Loucy (cell line): ENCODE measurements at regions not wholly inside any gene's neighbourhood (a gene's known extent, or its start where the extent isn't known, plus 50 kb on each side); places are given as distances from the start of the nearest gene placed in this dataset.

ENCODE experiments used
- H2AFZ ChIP-seq: fragments of 200-600 bp; sonication (generic); 2 replicates; pipeline ENCODE4 v1.6.0; 2016; ENCODE audit warnings: antibody characterized with exemption, mild to moderate bottlenecking, low read length, moderate library complexity
- H3F3A ChIP-seq: fragments of 200-600 bp; 2 replicates; pipeline ENCODE4 v1.6.0; 2016; ENCODE audit warnings: antibody characterized with exemption, low read depth, mild to moderate bottlenecking
- H3K27me3 ChIP-seq: fragments of 200-600 bp; sonication (generic); 2 replicates; pipeline ENCODE4 v1.6.1; 2014; ENCODE audit warnings: low read length, mild to moderate bottlenecking; ENCODE audit not compliant: insufficient read depth, poor library complexity, severe bottlenecking
- H3K36me3 ChIP-seq: fragments of 200-600 bp; sonication (generic); 2 replicates; pipeline ENCODE4 v1.6.1; 2016; ENCODE audit warnings: low read length; ENCODE audit not compliant: insufficient read depth
- H3K4me1 ChIP-seq: fragments of 200-600 bp; sonication (generic); 2 replicates; pipeline ENCODE4 v1.5.1; 2014; ENCODE audit warnings: low read length, mild to moderate bottlenecking; ENCODE audit not compliant: insufficient read depth, poor library complexity, severe bottlenecking
- H3K4me2 ChIP-seq: fragments of 200-600 bp; sonication (generic); 2 replicates; pipeline ENCODE4 v1.6.0; 2014; ENCODE audit warnings: antibody characterized with exemption, low read length, low read depth, mild to moderate bottlenecking; ENCODE audit not compliant: poor library complexity, severe bottlenecking
- H3K4me3 ChIP-seq: fragments of 200-600 bp; sonication (generic); 2 replicates; pipeline ENCODE4 v1.5.1; 2014; ENCODE audit warnings: low read length, mild to moderate bottlenecking, mixed read lengths; ENCODE audit not compliant: poor library complexity, severe bottlenecking
- H3K79me2 ChIP-seq: fragments of 200-600 bp; sonication (generic); 2 replicates; pipeline ENCODE4 v1.6.1; 2014; ENCODE audit warnings: low read length; ENCODE audit not compliant: insufficient read depth
- H3K9ac ChIP-seq: fragments of 200-600 bp; sonication (generic); 2 replicates; pipeline ENCODE4 v1.6.0; 2014; ENCODE audit warnings: mild to moderate bottlenecking, low read depth, low read length, moderate library complexity; ENCODE audit not compliant: poor library complexity, severe bottlenecking
- H3K9me2 ChIP-seq: fragments of 200-600 bp; sonication (generic); replicated peaks from 2 replicates; pipeline ENCODE4 v1.6.1; 2016; ENCODE audit warnings: low read depth, low read length, mixed read lengths
- H3K9me3 ChIP-seq: fragments of 200-600 bp; sonication (generic); 2 replicates; pipeline ENCODE4 v1.6.1; 2014; ENCODE audit warnings: mild to moderate bottlenecking, antibody characterized with exemption, low read length, low read depth; ENCODE audit not compliant: insufficient read depth
- H4K20me1 ChIP-seq: fragments of 200-600 bp; sonication (generic); 2 replicates; pipeline ENCODE4 v1.6.0; 2014; ENCODE audit warnings: antibody characterized with exemption, low read length, mild to moderate bottlenecking; ENCODE audit not compliant: insufficient read depth, poor library complexity, severe bottlenecking
- CTCF ChIP-seq: fragments of 200-600 bp; sonication (generic); conservative IDR thresholded peaks from 2 replicates; pipeline ENCODE4 v1.5.1; 2014; ENCODE audit warnings: mild to moderate bottlenecking, antibody characterized with exemption, low read length
- EZH2phosphoT487 ChIP-seq: fragments of 200-600 bp; IDR thresholded peaks from 2 replicates; pipeline ENCODE4 v1.6.1; 2018; ENCODE audit warnings: antibody characterized with exemption, mild to moderate bottlenecking, moderate library complexity, borderline replicate concordance

DNA sequence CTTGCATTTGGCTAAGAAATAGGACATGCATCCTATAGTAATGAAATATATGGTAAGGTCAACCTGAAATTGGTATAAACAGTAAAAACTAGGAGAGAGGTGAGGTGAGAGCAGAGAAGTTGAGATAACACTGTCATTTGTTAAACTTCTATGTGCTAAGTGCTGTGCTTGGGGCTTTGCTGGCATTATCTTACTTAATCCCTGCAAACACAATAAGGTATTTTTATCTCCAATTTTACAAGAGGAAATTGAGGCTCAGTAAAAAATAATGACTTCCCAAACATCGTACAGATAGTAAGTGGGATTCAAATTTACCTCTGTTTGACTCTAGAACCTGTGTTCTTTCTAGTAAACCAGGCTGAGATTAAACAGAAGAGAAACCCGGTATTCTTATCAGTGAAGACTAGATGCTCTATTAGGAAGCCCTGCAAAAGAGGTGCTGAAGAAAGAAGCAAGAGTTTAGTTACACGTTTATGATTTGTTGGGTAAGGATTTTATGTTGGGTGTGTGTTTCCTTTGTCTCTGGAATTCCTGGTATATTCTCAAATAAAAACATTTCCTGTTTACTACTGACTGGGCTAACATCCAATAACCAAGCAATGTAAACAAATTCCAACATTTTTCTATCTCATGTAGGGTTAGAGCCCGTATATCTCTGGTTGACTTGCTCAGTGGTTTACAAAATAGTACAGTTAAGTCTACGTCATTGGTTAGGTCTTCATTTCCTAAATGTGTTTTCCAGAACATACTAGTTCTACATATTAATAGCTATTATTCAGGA is 137.3 kb upstream of the FNDC3A start:
- peaks cover 7% of the 10 kb centered on the region for H3K27me3 ChIP-seq
- H3F3A ChIP-seq, result no peaks in the 10 kb centered on the region
- no peaks in the 10 kb centered on the region for H3K9me3 ChIP-seq
- no peak for TF ChIP-seq EZH2phosphoT487
- no peak for TF ChIP-seq CTCF
- no peak overlapping the region for H3K9ac ChIP-seq
- no peaks in the 10 kb centered on the region for H4K20me1 ChIP-seq
- H2AFZ ChIP-seq, result no peak overlapping the region
- no peaks in the 10 kb centered on the region for H3K4me1 ChIP-seq
- H3K79me2 ChIP-seq, result no peaks in the 10 kb centered on the region
- H3K9me2 ChIP-seq, result no peaks in the 10 kb centered on the region
- H3K36me3 ChIP-seq, result no peaks in the 10 kb centered on the region
- H3K4me2 ChIP-seq, result no peak overlapping the region
- no peak overlapping the region for H3K4me3 ChIP-seq

DNA sequence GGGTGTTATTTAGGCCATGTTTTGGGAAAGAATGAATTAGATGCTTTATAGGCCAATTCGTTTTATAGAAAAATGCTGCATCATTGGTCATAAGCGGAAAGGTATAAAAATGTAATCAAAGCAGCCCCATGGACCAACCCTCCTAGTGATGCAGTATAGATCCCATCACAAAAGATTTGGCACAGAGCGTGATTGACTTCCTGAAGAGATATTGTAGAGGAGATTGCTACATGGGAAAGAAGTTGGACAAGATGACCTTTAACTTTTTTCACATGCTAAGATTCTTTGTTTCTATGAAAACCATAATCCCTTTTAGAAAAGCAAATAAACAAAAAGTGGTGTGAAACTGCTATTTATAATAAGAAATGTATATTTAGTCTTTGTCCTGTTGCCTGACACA is 136.5 kb upstream of the FNDC3A start:
- Histone ChIP-seq H4K20me1 (no peaks in the 10 kb centered on the region), H3K9me3 (no peaks in the 10 kb centered on the region), H3K9me2 (no peaks in the 10 kb centered on the region), H3K27me3 (peaks cover 7% of the 10 kb centered on the region), H3K9ac (no peak overlapping the region), H3K4me2 (no peak overlapping the region), H3K4me3 (no peak overlapping the region), H3K79me2 (no peaks in the 10 kb centered on the region), H3K36me3 (no peaks in the 10 kb centered on the region), H2AFZ (no peak overlapping the region), H3K4me1 (no peaks in the 10 kb centered on the region), H3F3A (no peaks in the 10 kb centered on the region)
- TF ChIP-seq EZH2phosphoT487, result no peak
- TF ChIP-seq CTCF, result no peak

GRCh38 chr13:48840366-48840765 is 135.3 kb upstream of the FNDC3A start:
- H3K36me3 ChIP-seq, result no peaks in the 10 kb centered on the region
- H3K27me3 ChIP-seq, result peaks cover 7% of the 10 kb centered on the region
- TF ChIP-seq CTCF (no peak), EZH2phosphoT487 (no peak)

More at GRCh38 chr13:48840366-48840765, 135.3 kb upstream of the FNDC3A start:
- Histone ChIP-seq H3F3A (no peaks in the 10 kb centered on the region), H3K4me1 (no peaks in the 10 kb centered on the region), H3K9me3 (no peaks in the 10 kb centered on the region), H3K79me2 (no peaks in the 10 kb centered on the region), H4K20me1 (no peaks in the 10 kb centered on the region), H3K9ac (no peak overlapping the region), H2AFZ (no peak overlapping the region), H3K9me2 (no peaks in the 10 kb centered on the region), H3K4me2 (no peak overlapping the region), H3K4me3 (no peak overlapping the region)
